GM12878 (cell line): ENCODE measurements at regions not wholly inside any gene's neighbourhood (a gene's known extent, or its start where the extent isn't known, plus 50 kb on each side); places are given as distances from the start of the nearest gene placed in this dataset.

Experiments
- ATAC-seq: fragments of 200-7000 bp; cut with Tn5 transposase; 3 replicates; pipeline ENCODE4 v1.9.1; 2020; ENCODE audit warnings: mild to moderate bottlenecking, moderate library complexity
- BruUV-seq: library from RNA; stranded (reverse); fragments of 400-500 nt; replicated peaks from 2 replicates; lab custom pipeline; 2021; lab: Mats Ljungman, UMichigan
- CTCF ChIA-PET: fragments of 300-600 bp; sonication (Branson Sonifier 250); formaldehyde crosslinking; extraction: SDS; loops from one replicate; lab custom pipeline; 2021; ENCODE audit warnings: inconsistent platforms; lab: Yijun Ruan, JAX
- POLR2A ChIA-PET: fragments of 350-600 bp; formaldehyde crosslinking; extraction: SDS; loops from one replicate; lab custom pipeline; 2021; ENCODE audit warnings: inconsistent platforms; lab: Charles Lee
- RAD21 ChIA-PET: fragments of 300-600 bp; sonication (Branson Sonifier 250); formaldehyde crosslinking; loops from one replicate; lab custom pipeline; 2023; ENCODE audit warnings: antibody characterized with exemption; ENCODE audit not compliant: unreplicated experiment; lab: Charles Lee
- SMC1A ChIA-PET: fragments of 300-600 bp; sonication (Branson Sonifier 250); formaldehyde crosslinking; loops from one replicate; lab custom pipeline; 2023; ENCODE audit not compliant: unreplicated experiment, uncharacterized antibody; lab: Charles Lee
- DNase-seq: peaks from one replicate; pipeline ENCODE4 v3.0.0-alpha.2; 2011; ENCODE audit warnings: low read depth, low spot score
- FAIRE-seq: peaks from 3 replicates; lab custom pipeline; 2011; peaks lifted over from hg19 to GRCh38; lab: Jason Lieb, UNC
- H2AFZ ChIP-seq: 2 replicates; pipeline ENCODE4 v1.6.0; 2011; ENCODE audit warnings: low read depth, low read length, control low read depth; ENCODE audit not compliant: control insufficient read depth
- H3K27ac ChIP-seq: 2 replicates; pipeline ENCODE4 v1.5.1; 2011; ENCODE audit warnings: control low read depth; ENCODE audit not compliant: control insufficient read depth, insufficient read depth
- H3K27me3 ChIP-seq, 2 experiments: replicated peaks in 1 of 2; 2 replicates each; pipeline versions ENCODE4 v1.6.0 to v1.6.1; 2011; ENCODE audit warnings: low read length in 1 of 2; ENCODE audit not compliant: control insufficient read depth in 2 of 2, insufficient read depth in 2 of 2
- H3K36me3 ChIP-seq, 2 experiments: 2 replicates each; pipeline ENCODE4 v1.5.1; 2011; ENCODE audit warnings: low read length in 1 of 2; ENCODE audit not compliant: control insufficient read depth in 2 of 2, insufficient read depth in 2 of 2
- H3K4me1 ChIP-seq: 2 replicates; pipeline ENCODE4 v1.6.1; 2011; ENCODE audit warnings: mild to moderate bottlenecking, low read length, moderate library complexity, mixed read lengths; ENCODE audit not compliant: control insufficient read depth, insufficient read depth
- H3K4me2 ChIP-seq: 2 replicates; pipeline ENCODE4 v1.6.0; 2011; ENCODE audit warnings: control low read depth; ENCODE audit not compliant: control insufficient read depth, insufficient read depth
- H3K4me3 ChIP-seq: fragments of 200-600 bp; sonication (generic); 2 replicates; pipeline ENCODE4 v1.5.1; 2016
- H3K79me2 ChIP-seq: 2 replicates; pipeline ENCODE4 v1.6.0; 2011; ENCODE audit warnings: low read length; ENCODE audit not compliant: control insufficient read depth, insufficient read depth
- H3K9ac ChIP-seq: 2 replicates; pipeline ENCODE4 v1.8.0; 2011; ENCODE audit warnings: low read length, control low read depth, mixed read lengths; ENCODE audit not compliant: control insufficient read depth, insufficient read depth
- H3K9me3 ChIP-seq: replicated peaks from 3 replicates; pipeline ENCODE4 v1.5.1; 2011; ENCODE audit warnings: mild to moderate bottlenecking, low read length; ENCODE audit not compliant: control insufficient read depth, insufficient read depth
- H4K20me1 ChIP-seq: 2 replicates; pipeline ENCODE4 v1.6.0; 2011; ENCODE audit not compliant: control insufficient read depth, insufficient read depth
- EED ChIP-seq: sonication (generic); IDR thresholded peaks from 2 replicates; pipeline ENCODE4 v1.6.1; 2016; ENCODE audit warnings: antibody characterized with exemption, low read depth
- EGR1 ChIP-seq, 2 experiments: IDR thresholded peaks; 1 replicate in 1 of 2; 2 replicates in 1 of 2; pipeline ENCODE4 v1.6.1; 2011 to 2012; ENCODE audit warnings: low read depth in 2 of 2, low read length in 2 of 2, borderline replicate concordance in 1 of 2, mild to moderate bottlenecking in 1 of 2, moderate library complexity in 1 of 2
- JUND ChIP-seq: IDR thresholded peaks from 2 replicates; pipeline ENCODE4 v1.6.1; 2012; ENCODE audit warnings: low read depth, mild to moderate bottlenecking, low read length, improper control_type of control experiment, moderate library complexity
- TCF12 ChIP-seq: IDR thresholded peaks from 2 replicates; pipeline ENCODE4 v1.6.1; 2011; ENCODE audit warnings: low read depth, mild to moderate bottlenecking, low read length
- ZNF217 ChIP-seq: fragments of 450-650 bp; IDR thresholded peaks from 2 replicates; pipeline ENCODE4 v1.6.1; 2017; ENCODE audit warnings: antibody characterized with exemption, mild to moderate bottlenecking
- WGBS: methylation state at CpG from one replicate; pipeline ENCODE4 v1.1.6; 2016; ENCODE audit warnings: low lambda C conversion rate; ENCODE audit not compliant: insufficient replicate concordance, insufficient coverage; ENCODE audit errors: missing lambda C conversion rate; 5-methylcytosine and 5-hydroxymethylcytosine counted together
- in situ Hi-C: fragments of 300-500 bp; cut with MboI; formaldehyde crosslinking; loops from 9 replicates; pipeline ENCODE4 v1.14.3; 2018; ENCODE audit warnings: mixed read lengths
- intact Hi-C: fragments of 100-400 bp; cut with micrococcal nuclease; formaldehyde crosslinking; loops from one replicate; pipeline ENCODE4 v1.14.2; 2022; ENCODE audit not compliant: unreplicated experiment
- TF ChIP-seq, protein P1 (sequence below): fragments of 450-650 bp; formaldehyde crosslinking; IDR thresholded peaks from 2 replicates; pipeline ENCODE4 v1.4.0; 2020; ENCODE audit warnings: mild to moderate bottlenecking, moderate library complexity

DNA sequence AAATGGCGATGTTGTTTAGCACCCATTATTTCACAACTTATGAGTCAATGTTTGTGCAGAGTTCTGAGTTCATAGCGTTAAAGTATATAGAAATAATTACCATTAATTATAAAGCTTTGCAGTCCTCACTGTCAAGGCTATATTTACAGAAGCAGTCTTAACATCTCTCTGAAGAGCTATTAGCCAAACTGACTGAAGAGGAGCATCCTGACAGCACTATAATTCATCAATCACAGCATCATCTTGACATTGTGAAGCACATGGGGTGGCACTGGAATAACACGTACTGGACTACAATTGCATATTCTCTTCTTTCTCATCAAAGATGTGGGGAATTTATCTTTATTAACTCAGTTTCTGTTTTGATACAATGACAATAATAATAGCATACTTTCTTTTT is 260.6 kb upstream of the MME start:
- POLR2A ChIA-PET = no interaction called here
- Histone ChIP-seq H3K27me3 (no peaks in the 10 kb centered on the region), H3K4me2 (no peak overlapping the region), H3K36me3 (no peaks in the 10 kb centered on the region), H3K9ac (no peak overlapping the region), H3K27ac (no peak overlapping the region), H3K4me1 (no peaks in the 10 kb centered on the region), H4K20me1 (no peaks in the 10 kb centered on the region), H3K9me3 (no peaks in the 10 kb centered on the region), H2AFZ (no peak overlapping the region), H3K79me2 (no peaks in the 10 kb centered on the region), H3K4me3 (no peak overlapping the region)
- WGBS = 27% methylated on average over 3 of the region's 3 CpGs
- SMC1A ChIA-PET = interaction anchor here (0.8 kb wide), 1 partner anchor 11 kb away, joined by 3 read pairs; no protein-coding TSS in a partner anchor
- no peak for ATAC-seq
- TF ChIP-seq TCF12 (no peak), JUND (no peak), EED (no peak), ZNF217 (no peak), EGR1 (IDR thresholded peaks at IDR 0.05; ENCODE audit: borderline replicate concordance in 1 of 2, low read depth in 2 of 2, low read length in 2 of 2) (no peak)
- TF ChIP-seq, protein P1, sequence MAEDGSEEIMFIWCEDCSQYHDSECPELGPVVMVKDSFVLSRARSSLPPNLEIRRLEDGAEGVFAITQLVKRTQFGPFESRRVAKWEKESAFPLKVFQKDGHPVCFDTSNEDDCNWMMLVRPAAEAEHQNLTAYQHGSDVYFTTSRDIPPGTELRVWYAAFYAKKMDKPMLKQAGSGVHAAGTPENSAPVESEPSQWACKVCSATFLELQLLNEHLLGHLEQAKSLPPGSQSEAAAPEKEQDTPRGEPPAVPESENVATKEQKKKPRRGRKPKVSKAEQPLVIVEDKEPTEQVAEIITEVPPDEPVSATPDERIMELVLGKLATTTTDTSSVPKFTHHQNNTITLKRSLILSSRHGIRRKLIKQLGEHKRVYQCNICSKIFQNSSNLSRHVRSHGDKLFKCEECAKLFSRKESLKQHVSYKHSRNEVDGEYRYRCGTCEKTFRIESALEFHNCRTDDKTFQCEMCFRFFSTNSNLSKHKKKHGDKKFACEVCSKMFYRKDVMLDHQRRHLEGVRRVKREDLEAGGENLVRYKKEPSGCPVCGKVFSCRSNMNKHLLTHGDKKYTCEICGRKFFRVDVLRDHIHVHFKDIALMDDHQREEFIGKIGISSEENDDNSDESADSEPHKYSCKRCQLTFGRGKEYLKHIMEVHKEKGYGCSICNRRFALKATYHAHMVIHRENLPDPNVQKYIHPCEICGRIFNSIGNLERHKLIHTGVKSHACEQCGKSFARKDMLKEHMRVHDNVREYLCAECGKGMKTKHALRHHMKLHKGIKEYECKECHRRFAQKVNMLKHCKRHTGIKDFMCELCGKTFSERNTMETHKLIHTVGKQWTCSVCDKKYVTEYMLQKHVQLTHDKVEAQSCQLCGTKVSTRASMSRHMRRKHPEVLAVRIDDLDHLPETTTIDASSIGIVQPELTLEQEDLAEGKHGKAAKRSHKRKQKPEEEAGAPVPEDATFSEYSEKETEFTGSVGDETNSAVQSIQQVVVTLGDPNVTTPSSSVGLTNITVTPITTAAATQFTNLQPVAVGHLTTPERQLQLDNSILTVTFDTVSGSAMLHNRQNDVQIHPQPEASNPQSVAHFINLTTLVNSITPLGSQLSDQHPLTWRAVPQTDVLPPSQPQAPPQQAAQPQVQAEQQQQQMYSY (CRISPR knock-in tag) = no peak
- RAD21 ChIA-PET = no interaction called here
- no peak for FAIRE-seq
- CTCF ChIA-PET = no interaction called here
- intact Hi-C loops (no loop called here), in situ Hi-C loops (no loop called here)
- no TSS peak for BruUV-seq
- DNase-seq = no peak
